ENCODE measurements at regions not wholly inside any gene's neighbourhood (a gene's known extent, or its start where the extent isn't known, plus 50 kb on each side); places are given as distances from the start of the nearest gene placed in this dataset.

DNA sequence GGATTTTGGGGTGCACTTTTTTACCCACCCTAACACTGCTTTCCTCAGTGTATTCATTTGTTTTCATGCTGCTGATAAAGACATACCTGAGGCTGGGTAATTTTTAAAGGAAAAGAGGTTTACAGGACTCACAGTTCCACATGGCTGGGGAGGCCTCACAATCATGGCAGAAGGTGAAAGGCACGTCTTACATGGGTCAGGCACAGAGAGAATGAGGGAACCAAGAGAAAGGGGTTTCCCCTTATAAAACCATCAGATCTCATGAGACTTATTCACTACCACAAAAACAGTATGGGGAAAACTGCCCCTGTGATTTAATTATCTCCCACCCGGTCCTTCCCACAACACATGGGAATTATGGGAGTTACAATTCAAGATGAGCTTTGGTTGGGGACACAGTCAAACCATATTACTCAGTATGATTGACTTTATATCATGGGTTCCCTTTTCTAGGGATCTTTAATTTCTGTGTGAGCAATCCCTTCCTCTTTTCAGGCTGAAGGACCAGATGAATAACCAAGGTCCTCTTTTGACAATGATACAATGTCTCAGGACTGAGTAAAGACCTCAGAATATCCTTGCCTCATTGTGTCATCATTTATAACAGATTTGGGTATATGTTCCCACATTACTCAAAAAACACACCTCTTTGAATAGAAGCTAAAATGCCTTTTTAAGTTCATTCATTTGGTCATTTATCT, 100.1 kb upstream of the TRIB2 start:
- Histone ChIP-seq H3K4me1 (replicated peaks) (no peaks in the 10 kb centered on the region), H3K27me3 (replicated peaks; ENCODE audit: insufficient read depth) (no peaks in the 10 kb centered on the region), H3K4me3 (no peak overlapping the region), H3K36me3 (no peaks in the 10 kb centered on the region), H3K27ac (no peak overlapping the region), H3K9me3 (no peaks in the 10 kb centered on the region)
- intact Hi-C loops (cut with DNase I): no loop called here
- 92% methylated on average over 2 of the region's 2 CpGs for WGBS
- TF ChIP-seq, protein P1, sequence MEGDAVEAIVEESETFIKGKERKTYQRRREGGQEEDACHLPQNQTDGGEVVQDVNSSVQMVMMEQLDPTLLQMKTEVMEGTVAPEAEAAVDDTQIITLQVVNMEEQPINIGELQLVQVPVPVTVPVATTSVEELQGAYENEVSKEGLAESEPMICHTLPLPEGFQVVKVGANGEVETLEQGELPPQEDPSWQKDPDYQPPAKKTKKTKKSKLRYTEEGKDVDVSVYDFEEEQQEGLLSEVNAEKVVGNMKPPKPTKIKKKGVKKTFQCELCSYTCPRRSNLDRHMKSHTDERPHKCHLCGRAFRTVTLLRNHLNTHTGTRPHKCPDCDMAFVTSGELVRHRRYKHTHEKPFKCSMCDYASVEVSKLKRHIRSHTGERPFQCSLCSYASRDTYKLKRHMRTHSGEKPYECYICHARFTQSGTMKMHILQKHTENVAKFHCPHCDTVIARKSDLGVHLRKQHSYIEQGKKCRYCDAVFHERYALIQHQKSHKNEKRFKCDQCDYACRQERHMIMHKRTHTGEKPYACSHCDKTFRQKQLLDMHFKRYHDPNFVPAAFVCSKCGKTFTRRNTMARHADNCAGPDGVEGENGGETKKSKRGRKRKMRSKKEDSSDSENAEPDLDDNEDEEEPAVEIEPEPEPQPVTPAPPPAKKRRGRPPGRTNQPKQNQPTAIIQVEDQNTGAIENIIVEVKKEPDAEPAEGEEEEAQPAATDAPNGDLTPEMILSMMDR (IDR thresholded peaks at IDR 0.05): no peak
- no peak for TF ChIP-seq POLR2AphosphoS5 (IDR thresholded peaks at IDR 0.05)
- no peak for TF ChIP-seq POLR2A (IDR thresholded peaks at IDR 0.05)
- DNase-seq (ENCODE audit: low spot score): no peak

- no peak for TF ChIP-seq POLR2A (IDR thresholded peaks at IDR 0.05)
- TF ChIP-seq, protein P1 (IDR thresholded peaks at IDR 0.05): no peak
- no peak for TF ChIP-seq POLR2AphosphoS5 (IDR thresholded peaks at IDR 0.05)
- no peak overlapping the region for H3K4me3 ChIP-seq
- H3K36me3 ChIP-seq: no peaks in the 10 kb centered on the region
- H3K9me3 ChIP-seq: no peaks in the 10 kb centered on the region
- no peaks in the 10 kb centered on the region for H3K27me3 ChIP-seq (replicated peaks; ENCODE audit: insufficient read depth)
- intact Hi-C loops (cut with DNase I): no loop called here
- DNase-seq (ENCODE audit: low spot score): no peak
- H3K27ac ChIP-seq: no peak overlapping the region
- WGBS: 68% methylated on average over 3 of the region's 3 CpGs
- no peaks in the 10 kb centered on the region for H3K4me1 ChIP-seq (replicated peaks)
These were observed 99.4 kb upstream of the TRIB2 start for GRCh38 chr2:12617366-12617765.

- Histone ChIP-seq H3K36me3 (no peaks in the 10 kb centered on the region), H3K27me3 (replicated peaks; ENCODE audit: insufficient read depth) (no peaks in the 10 kb centered on the region), H3K27ac (no peak overlapping the region), H3K4me3 (no peak overlapping the region), H3K9me3 (no peaks in the 10 kb centered on the region), H3K4me1 (replicated peaks) (no peaks in the 10 kb centered on the region)
- no peak for DNase-seq (ENCODE audit: low spot score)
- WGBS: 85% methylated on average over 2 of the region's 2 CpGs
- TF ChIP-seq POLR2AphosphoS5 (IDR thresholded peaks at IDR 0.05): no peak
- intact Hi-C loops (cut with DNase I): no loop called here
These were observed 98.9 kb upstream of the TRIB2 start for GRCh38 chr2:12617853-12618252.

GRCh38 chr2:12618576-12618975, 98.2 kb upstream of the TRIB2 start:
- no peaks in the 10 kb centered on the region for H3K27me3 ChIP-seq (replicated peaks; ENCODE audit: insufficient read depth)
- intact Hi-C loops (cut with DNase I): no loop called here
- TF ChIP-seq, protein P1 (IDR thresholded peaks at IDR 0.05): no peak
- no peak for TF ChIP-seq POLR2AphosphoS5 (IDR thresholded peaks at IDR 0.05)
- TF ChIP-seq POLR2A (IDR thresholded peaks at IDR 0.05): no peak
- no peak for DNase-seq (ENCODE audit: low spot score)
- H3K4me3 ChIP-seq: no peak overlapping the region
- no peaks in the 10 kb centered on the region for H3K36me3 ChIP-seq
- H3K4me1 ChIP-seq (replicated peaks): no peaks in the 10 kb centered on the region
- no peak overlapping the region for H3K27ac ChIP-seq
- H3K9me3 ChIP-seq: no peaks in the 10 kb centered on the region

GRCh38 chr2:12619975-12620374, 96.8 kb upstream of the TRIB2 start:
- Histone ChIP-seq H3K9me3 (no peaks in the 10 kb centered on the region), H3K27ac (no peak overlapping the region), H3K36me3 (no peaks in the 10 kb centered on the region), H3K27me3 (replicated peaks; ENCODE audit: insufficient read depth) (no peaks in the 10 kb centered on the region), H3K4me3 (no peak overlapping the region), H3K4me1 (replicated peaks) (no peaks in the 10 kb centered on the region)
- WGBS: 66% methylated on average over 3 of the region's 3 CpGs
- intact Hi-C loops (cut with DNase I): no loop called here
- TF ChIP-seq POLR2AphosphoS5 (IDR thresholded peaks at IDR 0.05) (no peak), POLR2A (IDR thresholded peaks at IDR 0.05) (no peak)
- TF ChIP-seq, protein P1 (IDR thresholded peaks at IDR 0.05): no peak
- no peak for DNase-seq (ENCODE audit: low spot score)
